Small intestine (tissue), 7 donors: ENCODE measurements at regions not wholly inside any gene's neighbourhood (a gene's known extent, or its start where the extent isn't known, plus 50 kb on each side); places are given as distances from the start of the nearest gene placed in this dataset.
"Not testable (repeated sequence)": the region's sequence is repeated elsewhere in the genome, so short reads cannot be mapped to it uniquely, and the experiment has no call there.

Source experiments
- DNase-seq, 2 donors: peaks; one replicate each; pipeline versions ENCODE4 v3.0.0 to v3.0.0-alpha.2; 2013
- FAIRE-seq: peaks from 2 replicates; lab custom pipeline; 2012; peaks lifted over from hg19 to GRCh38; lab: Jason Lieb, UNC
- H3K27ac ChIP-seq, 3 donors: one replicate each; pipeline ENCODE4 v1.5.1; 2013; ENCODE audit warnings: low read length in 2 of 3, mild to moderate bottlenecking in 2 of 3, control low read depth in 1 of 3, inconsistent platforms in 1 of 3, low read depth in 1 of 3, moderate library complexity in 1 of 3
- H3K27me3 ChIP-seq, 3 donors: one replicate each; pipeline ENCODE4 v1.6.1; 2013; ENCODE audit warnings: low read length in 3 of 3, inconsistent platforms in 1 of 3; ENCODE audit not compliant: control insufficient read depth in 3 of 3, insufficient read depth in 3 of 3
- H3K36me3 ChIP-seq, 3 donors: one replicate each; pipeline ENCODE4 v1.6.1; 2013; ENCODE audit warnings: low read length in 3 of 3, inconsistent platforms in 1 of 3, low read depth in 1 of 3, mild to moderate bottlenecking in 1 of 3, moderate library complexity in 1 of 3; ENCODE audit not compliant: control insufficient read depth in 3 of 3, insufficient read depth in 2 of 3
- H3K4me1 ChIP-seq, 3 donors: one replicate each; pipeline ENCODE4 v1.6.1; 2013; ENCODE audit warnings: low read length in 2 of 3, inconsistent platforms in 1 of 3, low read depth in 1 of 3, mild to moderate bottlenecking in 1 of 3, moderate library complexity in 1 of 3; ENCODE audit not compliant: control insufficient read depth in 3 of 3, insufficient read depth in 2 of 3
- H3K4me3 ChIP-seq, 3 donors: one replicate each; pipeline ENCODE4 v1.5.1; 2013; ENCODE audit warnings: low read length in 3 of 3, control low read depth in 1 of 3, inconsistent platforms in 1 of 3, low read depth in 1 of 3, mild to moderate bottlenecking in 1 of 3, moderate library complexity in 1 of 3
- H3K9me3 ChIP-seq, 2 donors: one replicate each; pipeline ENCODE4 v1.6.1; 2013; ENCODE audit warnings: low read depth in 1 of 2, low read length in 1 of 2; ENCODE audit not compliant: control insufficient read depth in 2 of 2, insufficient read depth in 1 of 2
- WGBS, 3 donors: extraction: QIAGEN DNeasy Blood & Tissue Kit; methylation state at CpG; one replicate each; pipeline ENCODE4 v1.1.7; 2013; 5-methylcytosine and 5-hydroxymethylcytosine counted together
- donor health status: healthy with polysubstance abuse.
- donor health status: control.
- donor health status: control.
- donor health status: Bipolar disorder and iron deficiency.
- donor health status: healthy.

GRCh38 chr5:165029099-165029870, 1523.9 kb downstream of the MAT2B start:
- no peak overlapping the region for H3K27ac ChIP-seq
- WGBS, 3 donors = 62 to 78% (median 73%) methylated on average over 3 of the region's 3 CpGs
- no peaks in the 10 kb centered on the region for H3K36me3 ChIP-seq
- H3K9me3 ChIP-seq = no peaks in the 10 kb centered on the region
- no peaks in the 10 kb centered on the region for H3K27me3 ChIP-seq
- H3K4me3 ChIP-seq = no peak overlapping the region
- FAIRE-seq (no peak), DNase-seq (no peak)
- H3K4me1 ChIP-seq = no peaks in the 10 kb centered on the region

DNA sequence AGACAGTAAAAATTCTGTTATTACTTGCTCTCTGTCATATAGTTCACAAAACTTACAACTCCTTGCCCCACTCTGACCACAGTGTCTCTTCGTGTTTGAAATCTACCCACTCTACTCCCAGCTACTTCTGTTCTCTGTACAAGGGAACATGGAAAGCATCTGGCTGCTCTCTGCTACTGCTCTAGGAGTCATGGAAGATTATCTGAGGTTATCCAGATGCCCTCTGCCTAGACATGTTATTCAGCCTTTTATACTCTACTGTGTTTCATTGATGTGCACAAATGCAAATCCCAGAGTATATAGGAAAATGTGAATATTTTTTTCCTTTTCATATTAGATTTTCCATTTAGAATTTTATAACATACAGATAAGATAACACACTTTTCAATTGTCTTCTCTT, 1525.6 kb downstream of the MAT2B start:
- no peaks in the 10 kb centered on the region for H3K9me3 ChIP-seq
- H3K27me3 ChIP-seq = no peaks in the 10 kb centered on the region
- no peaks in the 10 kb centered on the region for H3K4me1 ChIP-seq
- H3K36me3 ChIP-seq = no peaks in the 10 kb centered on the region
- no peak for DNase-seq
- no peak for FAIRE-seq
- 71 to 86% (median 83%) methylated on average over 1 of the region's 1 CpG for WGBS, 3 donors
- no peak overlapping the region for H3K27ac ChIP-seq
- no peak overlapping the region for H3K4me3 ChIP-seq

DNA sequence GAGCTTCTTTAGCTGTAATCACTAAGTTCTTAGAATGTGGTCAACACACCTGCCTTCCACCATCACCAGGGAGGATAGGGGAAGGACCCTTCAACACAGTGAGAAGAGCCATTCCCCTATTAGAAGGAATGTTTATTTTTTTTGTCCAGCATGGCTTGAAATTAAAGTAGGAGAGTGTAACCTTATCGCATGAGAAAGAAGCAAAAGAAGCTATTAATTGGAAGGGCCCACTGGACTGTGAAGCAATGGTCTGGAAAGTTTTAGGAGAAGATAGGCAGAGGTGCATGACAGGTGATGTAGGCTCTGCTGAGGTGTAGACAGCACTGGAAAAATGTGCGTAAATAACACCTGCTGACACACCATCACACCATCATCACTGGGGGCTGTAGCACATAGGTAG, 1526.0 kb downstream of the MAT2B start:
- 92 to 94% (median 93%) methylated on average over 2 of the region's 2 CpGs for WGBS, 3 donors
- Histone ChIP-seq H3K4me3 (no peak overlapping the region), H3K36me3 (no peaks in the 10 kb centered on the region), H3K4me1 (no peaks in the 10 kb centered on the region), H3K9me3 (no peaks in the 10 kb centered on the region), H3K27me3 (no peaks in the 10 kb centered on the region), H3K27ac (no peak overlapping the region)
- DNase-seq (no peak), FAIRE-seq (no peak)

DNA sequence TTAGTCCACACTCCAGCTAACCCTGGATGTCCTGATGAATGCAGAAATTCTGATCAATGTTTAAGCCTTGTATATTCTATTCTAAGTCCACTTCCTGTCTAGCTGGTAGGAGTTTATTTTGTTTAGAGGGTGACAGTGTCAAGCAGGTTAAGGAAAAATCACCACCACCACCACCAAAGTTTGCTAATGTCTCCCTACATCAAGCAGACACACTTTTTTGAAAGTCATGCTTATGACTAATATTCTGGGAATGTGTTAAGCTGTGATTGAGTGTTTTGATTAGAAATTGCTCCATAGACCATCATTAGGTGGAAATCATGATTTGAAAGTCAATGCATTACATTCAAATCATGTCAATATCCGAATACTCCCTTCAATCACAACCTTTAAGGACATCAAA, 1530.1 kb downstream of the MAT2B start:
- Histone ChIP-seq H3K4me1 (no peaks in the 10 kb centered on the region), H3K36me3 (no peaks in the 10 kb centered on the region), H3K27ac (no peak overlapping the region), H3K9me3 (no peaks in the 10 kb centered on the region), H3K27me3 (no peaks in the 10 kb centered on the region), H3K4me3 (no peak overlapping the region)
- no peak for DNase-seq
- WGBS, 3 donors = 71 to 79% (median 72%) methylated on average over 1 of the region's 1 CpG
- FAIRE-seq = no peak

- WGBS, 3 donors = 66 to 75% (median 69%) methylated on average over 3 of the region's 3 CpGs
Measured at GRCh38 chr5:165039748-165040147, 1534.3 kb downstream of the MAT2B start.

DNA sequence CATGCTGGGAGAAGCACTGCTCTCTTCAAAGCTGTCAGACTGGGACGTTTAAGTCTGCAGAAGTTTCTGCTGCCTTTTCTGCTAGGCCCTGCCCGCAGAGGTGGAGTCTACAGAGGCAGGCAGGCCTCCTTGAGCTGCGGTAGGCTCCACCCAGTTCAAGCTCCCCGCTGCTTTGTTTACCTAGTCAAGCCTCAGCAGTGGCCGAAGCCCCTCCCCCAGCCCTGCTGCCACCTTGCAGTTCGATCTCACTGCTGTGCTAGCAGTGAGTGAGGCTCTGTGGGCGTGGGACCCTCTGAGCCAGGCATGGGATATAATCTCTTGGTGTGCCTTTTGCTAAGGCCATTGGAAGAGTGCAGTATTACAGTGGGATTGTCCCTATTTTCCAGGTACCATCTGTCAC, 1540.5 kb downstream of the MAT2B start:
- WGBS, 3 donors = 61 to 80% (median 73%) methylated on average over 7 of the region's 7 CpGs
- not testable (repeated sequence) for FAIRE-seq, H3K27ac ChIP-seq

More at GRCh38 chr5:165039748-165040147, 1534.3 kb downstream of the MAT2B start:
- Histone ChIP-seq H3K9me3 (no peaks in the 10 kb centered on the region), H3K4me3 (no peak overlapping the region), H3K27ac (no peak overlapping the region), H3K27me3 (no peaks in the 10 kb centered on the region), H3K36me3 (no peaks in the 10 kb centered on the region), H3K4me1 (no peaks in the 10 kb centered on the region)
- FAIRE-seq (no peak), DNase-seq (no peak)

DNA sequence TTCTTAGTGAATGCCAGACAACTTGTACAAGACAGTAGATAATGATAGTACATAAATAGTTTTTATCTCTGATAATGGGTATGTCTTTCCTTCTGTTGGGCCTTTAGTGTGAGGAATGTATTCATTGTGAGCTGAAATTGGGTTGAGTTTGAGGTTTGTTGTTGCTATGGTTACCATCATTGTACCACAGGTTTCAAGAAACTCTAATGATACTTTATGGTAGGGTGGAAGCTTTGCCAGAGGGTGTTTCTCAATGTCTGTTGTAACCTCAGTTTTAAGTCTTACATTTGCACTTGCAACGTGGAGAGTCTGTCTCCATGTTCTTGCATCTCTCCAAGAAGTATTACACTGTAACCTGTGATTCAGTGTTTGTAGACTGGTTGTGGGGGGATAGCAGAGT, 1550.1 kb downstream of the MAT2B start:
- Histone ChIP-seq H3K27ac (no peak overlapping the region), H3K27me3 (no peaks in the 10 kb centered on the region), H3K36me3 (no peaks in the 10 kb centered on the region), H3K4me1 (no peaks in the 10 kb centered on the region), H3K9me3 (no peaks in the 10 kb centered on the region), H3K4me3 (no peak overlapping the region)
- WGBS, 3 donors = 54 to 77% (median 57%) methylated on average over 1 of the region's 1 CpG
- FAIRE-seq (no peak), DNase-seq (no peak)

More for the DNA sequence above, 1540.5 kb downstream of the MAT2B start:
- not testable (repeated sequence) for H3K27me3 ChIP-seq, H3K4me3 ChIP-seq, H3K36me3 ChIP-seq, H3K4me1 ChIP-seq, DNase-seq, H3K9me3 ChIP-seq

- H3K27me3 ChIP-seq = no peaks in the 10 kb centered on the region
- no peaks in the 10 kb centered on the region for H3K9me3 ChIP-seq
- H3K36me3 ChIP-seq = no peaks in the 10 kb centered on the region
- 55 to 71% (median 64%) methylated on average over 2 of the region's 2 CpGs for WGBS, 3 donors
- no peak overlapping the region for H3K4me3 ChIP-seq
- no peaks in the 10 kb centered on the region for H3K4me1 ChIP-seq
- H3K27ac ChIP-seq = no peak overlapping the region
- FAIRE-seq (no peak), DNase-seq (no peak)
Measured at GRCh38 chr5:165057145-165057544, 1551.7 kb downstream of the MAT2B start.
